K562 (cell line): ENCODE measurements at regions not wholly inside any gene's neighbourhood (a gene's known extent, or its start where the extent isn't known, plus 50 kb on each side); places are given as distances from the start of the nearest gene placed in this dataset.

Source experiments
- CHCHD3 ChIP-seq: fragments of 250-450 bp; sonication (Bioruptor Pico); IDR thresholded peaks from 2 replicates; pipeline ENCODE4 v2.1.2; 2022; ENCODE audit warnings: mild to moderate bottlenecking
- CHD1 ChIP-seq: fragments of 200-600 bp; sonication (generic); IDR thresholded peaks from one replicate; pipeline ENCODE4 v1.6.1; 2012; ENCODE audit warnings: mild to moderate bottlenecking, moderate library complexity, low read length, inconsistent platforms
- CTCF ChIP-seq, 3 experiments: IDR thresholded peaks in 2 of 3; conservative IDR thresholded peaks in 1 of 3; 2 replicates each; pipeline ENCODE4 v1.5.1; 2011 to 2012; ENCODE audit warnings: low read length in 3 of 3, mild to moderate bottlenecking in 3 of 3, control low read depth in 2 of 3, improper control_type of control experiment in 1 of 3, inconsistent platforms in 1 of 3, low read depth in 1 of 3, mixed read lengths in 1 of 3, moderate library complexity in 1 of 3; ENCODE audit not compliant: insufficient read depth in 2 of 3
- MTA1 ChIP-seq: fragments of 450-650 bp; IDR thresholded peaks from 2 replicates; pipeline ENCODE4 v1.6.1; 2017; ENCODE audit warnings: borderline replicate concordance
- NR4A1 ChIP-seq, 2 experiments: fragments of 250-450 bp in 1 of 2; fragments of 450-650 bp in 1 of 2; sonication (Bioruptor Pico) in 1 of 2; IDR thresholded peaks; 2 replicates each; pipeline versions ENCODE4 v1.4.0 to v1.6.1; 2016 to 2020; ENCODE audit warnings: mild to moderate bottlenecking in 2 of 2, missing compliant biosample characterization in 1 of 2, missing genetic modification characterization in 1 of 2, moderate library complexity in 1 of 2
- POU5F1 ChIP-seq: fragments of 150-350 bp; IDR thresholded peaks from 2 replicates; pipeline ENCODE4 v1.6.1; 2014; ENCODE audit warnings: borderline replicate concordance, low read length, low read depth, mild to moderate bottlenecking; ENCODE audit not compliant: partially characterized antibody
- TFAM ChIP-seq: fragments of 250-450 bp; sonication (Bioruptor Pico); conservative IDR thresholded peaks from 2 replicates; pipeline ENCODE4 v1.5.0; 2021; ENCODE audit warnings: mild to moderate bottlenecking, moderate library complexity
- ZBTB2 ChIP-seq: fragments of 450-650 bp; IDR thresholded peaks from 2 replicates; pipeline ENCODE4 v1.6.1; 2016; ENCODE audit warnings: antibody characterized with exemption
- ZNF592 ChIP-seq: fragments of 450-650 bp; IDR thresholded peaks from 2 replicates; pipeline ENCODE4 v1.6.1; 2017; ENCODE audit warnings: antibody characterized with exemption, mild to moderate bottlenecking

- no peak for TF ChIP-seq POU5F1
- TF ChIP-seq CHD1, result no peak
- TF ChIP-seq CTCF (IDR thresholded peaks at IDR 0.05 in 2 of 3, conservative IDR thresholded peaks at IDR 0.05 in 1 of 3; ENCODE audit: insufficient read depth in 2 of 3, low read depth in 1 of 3, low read length in 3 of 3), result no peak
- TF ChIP-seq MTA1, result no peak
- no peak for TF ChIP-seq ZNF592
- no peak for TF ChIP-seq TFAM (CRISPR knock-in tag)
- no peak for TF ChIP-seq NR4A1 (CRISPR knock-in tag; IDR thresholded peaks at IDR 0.05)
- no peak for TF ChIP-seq NR4A1 (tag; IDR thresholded peaks at IDR 0.05)
- TF ChIP-seq ZBTB2, result no peak
- no peak for TF ChIP-seq CHCHD3 (CRISPR knock-in tag)
Measured at GRCh38 chr9:119884438-119884837, 515.2 kb upstream of the BRINP1 start.
